A172 (cell line): ENCODE measurements at regions not wholly inside any gene's neighbourhood (a gene's known extent, or its start where the extent isn't known, plus 50 kb on each side); places are given as distances from the start of the nearest gene placed in this dataset.
"Not testable (repeated sequence)": the region's sequence is repeated elsewhere in the genome, so short reads cannot be mapped to it uniquely, and the experiment has no call there.

ENCODE experiments used
- DNase-seq: peaks from one replicate; pipeline ENCODE4 v3.0.0-alpha.2; 2015; ENCODE audit warnings: low spot score

GRCh38 chr22:33971561-33971961 lies 51.3 kb upstream of the LARGE1 start:
- DNase-seq, result no peak

GRCh38 chr22:33975841-33976240 lies 55.6 kb upstream of the LARGE1 start:
- DNase-seq, result no peak

DNA sequence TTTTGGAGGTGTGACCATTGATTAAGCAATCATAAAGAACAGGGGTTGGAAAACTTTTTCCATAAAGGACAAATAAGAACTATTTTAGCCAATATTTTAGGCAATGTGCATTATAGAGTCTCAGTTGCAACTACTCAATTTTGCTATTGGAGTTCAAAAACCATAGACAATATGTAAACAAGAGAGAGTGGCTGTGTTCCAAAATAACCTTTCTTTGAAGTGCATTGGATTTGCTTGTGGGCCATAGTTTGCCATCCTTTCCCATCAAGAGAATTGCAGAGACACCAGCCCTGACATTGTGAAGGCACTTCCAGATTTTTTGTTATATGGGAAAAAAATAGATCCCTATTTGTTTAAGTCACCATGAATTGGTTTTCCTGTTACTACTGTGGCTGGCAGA lies 63.3 kb upstream of the LARGE1 start:
- no peak for DNase-seq

DNA sequence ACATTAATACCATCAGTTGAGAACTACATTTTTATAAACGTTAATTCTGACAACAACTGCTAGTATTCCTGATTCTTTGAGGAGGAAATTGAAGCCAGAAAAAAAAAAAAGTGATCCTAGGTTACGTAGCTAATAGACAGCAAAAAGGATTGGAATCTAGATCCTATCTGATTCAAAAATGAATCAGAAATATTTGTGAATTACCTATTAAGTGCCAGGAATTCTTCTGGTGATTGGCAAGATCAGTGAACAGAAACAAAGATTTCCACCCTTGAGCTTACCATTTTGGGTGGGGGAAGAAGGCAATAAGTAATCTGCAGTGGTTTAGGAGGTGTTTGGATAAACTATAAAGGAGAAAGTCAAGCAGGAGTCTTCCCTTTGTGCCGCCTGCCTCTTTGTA lies 63.9 kb upstream of the LARGE1 start:
- DNase-seq, result no peak

DNA sequence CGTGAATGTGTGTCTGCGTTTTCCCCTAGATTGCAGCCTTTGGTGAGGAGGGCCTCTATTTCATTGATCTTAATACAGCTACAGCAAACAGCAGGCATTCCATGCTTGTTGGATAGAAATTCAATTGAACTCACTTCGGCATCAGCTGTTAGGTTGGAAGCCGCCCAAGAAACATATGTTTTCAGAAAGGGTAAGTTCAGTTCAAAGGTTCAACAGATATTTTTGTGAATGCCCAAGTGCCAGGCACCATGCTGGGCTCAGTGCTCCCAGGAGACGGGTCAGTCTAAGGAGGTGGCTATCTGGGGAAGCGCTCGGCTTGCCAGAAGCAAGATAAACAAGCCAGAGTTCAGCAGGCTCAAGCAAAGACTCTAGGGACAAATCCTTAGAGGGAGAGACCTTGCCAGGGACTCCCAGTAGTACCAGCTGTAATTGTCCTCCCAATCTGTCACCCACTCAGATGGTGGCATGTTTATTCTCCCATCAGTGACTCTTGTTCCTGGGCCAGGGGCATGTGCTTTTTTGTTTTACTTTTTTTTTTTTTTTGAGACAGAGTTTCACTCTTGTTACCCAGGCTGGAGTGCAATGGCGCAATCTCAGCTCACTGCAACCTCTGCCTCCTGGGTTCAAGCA lies 64.5 kb upstream of the LARGE1 start:
- DNase-seq, result no peak

DNA sequence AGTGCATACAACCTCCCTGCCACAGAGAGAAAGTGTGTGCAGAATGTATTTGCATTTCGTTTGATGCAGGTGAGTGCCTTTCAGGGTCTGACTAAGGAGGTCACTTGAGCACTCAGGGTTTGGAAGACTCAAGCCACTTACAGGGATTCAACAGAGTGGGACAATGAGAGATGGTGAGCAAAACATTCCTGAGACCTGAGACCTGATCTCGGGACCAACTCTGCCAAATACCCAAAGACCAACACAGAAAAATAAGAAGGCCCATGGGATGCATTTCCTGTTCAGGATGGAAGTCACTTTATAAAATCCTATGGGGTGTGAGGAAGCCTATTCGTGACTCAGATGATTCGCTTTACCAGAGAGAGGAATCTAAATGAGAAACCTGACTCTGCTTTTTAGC lies 65.2 kb upstream of the LARGE1 start:
- DNase-seq, result no peak

DNA sequence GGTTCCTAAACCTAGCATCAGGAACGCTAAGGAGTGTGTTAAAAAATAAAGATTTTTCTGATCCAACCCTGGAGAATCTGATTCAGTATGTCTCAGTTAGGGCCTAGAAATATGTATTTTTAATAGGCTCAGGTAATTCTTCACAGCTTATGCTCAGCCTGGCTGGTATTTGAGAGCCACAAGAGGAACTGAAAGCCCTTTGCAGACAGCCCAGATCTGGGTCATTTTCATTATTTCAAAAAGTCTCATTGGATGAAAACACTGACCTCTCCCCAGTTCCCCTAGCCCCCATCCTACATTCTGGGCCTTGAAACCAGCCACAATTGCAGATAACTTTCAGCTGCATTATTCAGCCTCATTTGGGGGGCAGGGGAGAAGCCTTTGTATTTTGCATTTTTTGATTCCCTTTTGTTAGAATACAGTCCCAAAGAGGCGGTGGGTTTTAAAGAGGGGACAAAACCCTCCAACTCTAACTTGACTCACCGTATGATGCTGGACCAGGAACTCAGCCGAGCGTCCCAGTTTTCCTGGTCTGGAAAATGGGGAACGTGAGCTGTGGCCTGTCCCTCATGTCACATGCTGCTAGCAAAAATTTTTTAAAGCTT lies 66.0 kb upstream of the LARGE1 start:
- DNase-seq, result no peak

DNA sequence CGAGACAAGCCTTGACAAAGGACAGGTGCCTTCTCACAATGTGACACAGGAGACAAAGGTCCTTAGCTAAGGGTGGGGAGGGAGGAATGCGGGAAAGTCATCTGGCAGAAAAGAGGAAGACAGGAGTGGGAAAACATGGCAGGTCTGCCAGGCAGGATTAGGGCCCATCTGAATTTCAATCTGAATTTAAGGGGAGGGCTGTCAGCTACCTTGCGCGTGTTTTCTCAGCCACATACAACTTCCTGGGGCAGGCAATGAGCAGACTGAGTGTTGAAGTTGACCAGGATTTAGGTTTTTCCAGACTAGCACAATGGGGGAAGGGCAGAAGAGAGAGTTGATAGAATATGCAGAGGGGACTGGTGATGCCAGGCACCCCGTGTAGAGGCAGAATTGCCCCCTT lies 66.7 kb upstream of the LARGE1 start:
- DNase-seq, result no peak

DNA sequence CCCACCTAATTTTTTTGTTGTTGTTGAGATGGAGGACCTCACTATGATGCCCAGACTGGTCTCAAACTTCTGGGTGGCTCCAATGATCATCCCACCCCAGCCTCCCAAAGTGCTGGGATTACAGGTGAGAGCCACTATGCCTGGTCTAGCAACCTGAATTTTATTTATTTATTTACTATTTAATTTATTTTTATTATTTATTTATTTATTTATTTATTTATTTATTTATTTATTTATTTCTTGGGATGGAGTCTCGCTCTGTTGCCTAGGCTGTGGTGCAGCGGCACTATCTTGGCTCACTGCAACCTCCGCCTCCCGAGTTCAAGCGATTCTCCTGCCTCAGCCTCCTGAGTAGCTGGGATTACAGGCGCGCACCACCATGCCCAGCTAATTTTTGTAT lies 69.0 kb upstream of the LARGE1 start:
- DNase-seq, result not testable (repeated sequence)

DNA sequence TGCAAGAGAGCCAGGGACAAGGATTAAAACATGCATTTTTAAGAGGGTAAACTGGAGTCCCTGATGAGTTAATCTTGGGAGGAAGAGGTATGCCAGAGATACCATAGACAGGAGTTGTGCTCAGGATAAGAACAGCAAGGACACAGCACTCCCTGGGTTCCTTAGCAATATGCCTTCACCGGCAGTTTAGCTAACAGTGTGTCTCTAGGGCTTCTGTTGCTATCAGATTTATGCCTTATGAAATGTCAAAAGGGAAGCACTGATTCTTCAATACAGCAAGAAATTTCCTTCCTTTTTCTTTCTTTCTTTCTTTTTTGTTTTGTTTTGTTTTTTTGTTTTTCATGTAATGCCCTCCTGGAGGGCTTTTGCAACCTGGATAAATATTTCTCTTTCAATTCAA lies 71.3 kb upstream of the LARGE1 start:
- DNase-seq, result no peak

DNA sequence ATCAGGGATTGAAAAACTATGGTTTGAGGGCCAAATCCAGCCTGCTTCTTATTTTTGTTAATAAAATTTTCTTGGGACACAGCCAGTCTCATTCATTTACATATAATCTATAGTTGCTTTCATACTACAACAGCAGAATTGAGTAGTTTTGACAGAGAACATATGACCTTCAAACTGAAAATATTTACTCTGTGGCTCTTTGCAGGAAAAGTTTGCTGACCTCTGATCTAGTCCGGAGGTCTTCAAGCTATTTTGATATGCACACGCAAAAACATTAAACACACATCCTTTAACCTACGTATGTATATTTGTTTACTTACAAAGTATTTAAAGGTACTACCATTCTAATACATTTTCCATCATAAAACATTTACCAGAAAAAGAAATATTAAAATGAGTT lies 76.5 kb upstream of the LARGE1 start:
- DNase-seq, result no peak

DNA sequence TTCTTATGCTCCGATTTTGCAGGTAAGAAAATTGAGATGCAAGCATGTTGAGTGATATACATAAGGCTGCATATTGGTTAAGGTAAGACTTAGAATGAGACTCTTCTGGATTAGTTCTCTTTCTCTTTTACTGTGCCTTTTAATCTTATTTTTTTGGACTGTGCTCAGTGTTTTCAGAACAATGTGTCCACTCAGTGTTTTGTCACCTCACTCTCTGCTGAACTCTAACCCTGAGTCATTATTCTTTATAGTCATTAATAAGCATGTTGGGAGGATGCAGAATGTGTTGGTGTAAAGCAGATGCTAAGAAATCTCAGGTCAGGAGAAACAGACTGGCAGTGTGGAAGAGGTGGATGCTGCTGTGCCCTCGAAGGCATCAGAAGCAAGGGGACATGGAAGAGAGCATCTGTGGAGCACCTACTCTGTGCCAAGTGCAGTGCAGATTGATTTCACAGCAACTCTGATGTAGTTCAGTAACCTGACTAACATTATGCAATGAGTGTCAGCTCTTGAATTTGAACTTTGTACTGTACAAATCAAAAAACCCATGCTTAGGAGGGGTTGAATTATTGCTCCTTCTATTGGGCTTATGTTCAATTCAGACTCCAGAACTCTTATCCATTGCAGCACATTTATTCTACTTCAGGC lies 80.7 kb upstream of the LARGE1 start:
- no peak for DNase-seq

GRCh38 chr22:34001701-34002466 lies 81.6 kb upstream of the LARGE1 start:
- no peak for DNase-seq

GRCh38 chr22:34004058-34004457 lies 83.8 kb upstream of the LARGE1 start:
- DNase-seq, result no peak

- no peak for DNase-seq
Observed at GRCh38 chr22:34010259-34010658, 90.0 kb upstream of the LARGE1 start.

DNA sequence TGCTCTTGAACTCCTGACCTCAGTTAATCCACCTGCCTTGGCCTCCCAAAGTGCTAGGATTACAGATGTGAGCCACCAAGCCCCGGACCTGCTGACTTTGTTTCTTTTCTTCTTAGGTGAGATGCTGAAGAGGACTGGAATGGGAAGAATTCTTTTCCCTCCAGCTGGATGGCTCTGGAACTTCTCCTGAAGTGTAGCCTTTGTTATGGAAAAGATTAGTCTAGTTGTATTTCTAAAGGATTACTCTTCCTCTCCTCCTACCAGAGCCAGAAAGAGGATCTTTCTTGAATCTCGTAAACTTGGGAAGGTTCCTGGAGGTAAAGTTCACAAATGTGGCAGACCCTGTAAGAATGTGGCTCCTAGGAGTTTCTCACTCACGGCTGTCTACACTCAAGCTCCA lies 95.4 kb upstream of the LARGE1 start:
- DNase-seq, result no peak

DNA sequence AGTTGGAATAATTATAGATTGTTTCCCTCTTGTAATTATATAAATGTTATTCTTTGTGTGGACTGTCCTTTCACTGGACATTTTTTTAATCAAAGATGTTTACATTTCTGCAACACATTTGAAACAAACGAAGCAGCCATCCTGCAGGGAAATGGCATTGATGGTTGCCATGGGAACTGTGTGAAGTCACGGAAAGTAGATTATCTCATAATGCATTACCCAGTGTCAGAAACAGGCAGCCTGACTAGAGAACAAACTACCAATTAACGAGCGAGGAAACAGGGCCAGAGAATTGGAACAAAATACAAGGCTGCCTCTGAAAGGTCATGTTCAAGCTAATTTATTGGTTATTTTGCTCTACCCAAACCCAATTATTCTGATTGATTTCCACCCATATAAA lies 96.9 kb upstream of the LARGE1 start:
- DNase-seq, result no peak

GRCh38 chr22:34019190-34019845 lies 99.0 kb upstream of the LARGE1 start:
- no peak for DNase-seq

GRCh38 chr22:34035209-34035608 lies 114.9 kb upstream of the LARGE1 start:
- DNase-seq, result no peak

- DNase-seq, result no peak
Observed at GRCh38 chr22:34036931-34037330, 116.7 kb upstream of the LARGE1 start.

DNA sequence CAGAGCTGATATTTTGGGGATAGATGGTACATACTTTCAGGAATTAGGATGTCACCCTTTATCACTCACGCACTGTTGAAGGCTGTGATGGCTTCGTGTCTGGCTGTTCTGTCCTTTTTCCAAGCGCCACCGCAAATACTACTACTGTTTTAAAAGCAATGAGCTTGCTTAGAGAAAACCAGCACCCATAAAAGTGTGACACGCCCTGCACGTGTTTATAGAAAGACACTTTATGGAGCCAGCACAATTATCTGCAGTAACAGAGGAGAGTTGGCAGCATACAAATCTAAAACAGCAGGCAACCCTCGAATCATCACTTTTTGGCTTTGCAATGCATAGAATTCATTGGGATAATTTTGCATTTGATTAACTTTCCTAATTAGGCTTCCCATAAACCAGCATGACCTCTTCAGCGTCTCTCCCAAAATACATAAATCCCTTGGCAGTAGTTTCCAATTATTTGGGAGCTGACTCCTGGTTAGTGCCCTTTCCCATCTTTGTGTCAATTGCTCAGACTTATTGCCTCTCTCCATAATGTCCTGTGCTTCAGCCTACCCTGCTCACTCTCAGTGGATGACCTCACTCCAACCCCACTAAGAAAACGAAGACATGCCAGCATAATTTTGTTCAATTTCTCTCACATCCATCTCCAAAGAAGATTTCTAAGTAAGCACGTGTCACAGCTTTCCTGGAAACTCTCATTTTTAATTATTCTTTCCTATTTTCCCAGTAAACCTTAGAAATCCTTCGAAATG lies 118.7 kb upstream of the LARGE1 start:
- DNase-seq, result no peak

DNA sequence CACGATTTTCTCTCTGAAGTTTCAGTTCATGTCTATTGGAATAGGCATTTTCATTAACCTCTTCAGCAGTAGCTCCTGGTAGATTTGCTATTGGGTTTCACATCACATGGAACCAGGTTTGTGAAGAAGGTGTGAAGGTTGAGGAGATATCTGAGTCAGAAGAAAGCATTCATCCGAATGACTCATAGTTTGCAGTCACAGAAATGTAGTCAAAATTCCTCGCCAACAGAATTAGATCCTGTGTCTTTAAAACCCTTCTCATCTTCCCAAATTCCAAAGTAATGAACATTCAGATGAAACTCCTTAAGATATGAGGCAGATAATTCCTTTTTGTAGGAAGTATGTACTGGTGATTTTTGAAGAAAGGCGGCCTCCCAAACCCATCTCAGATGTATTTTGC lies 125.0 kb upstream of the LARGE1 start:
- no peak for DNase-seq
